Stimulated activated naive CD8-positive, alpha-beta T cell treated with anti-CD3 and anti-CD28 coated beads, Interleukin-15, Interleukin-2, amounts not matched to agents 100 ng/mL and 50 ng/mL, for 24 hours (primary cell): ENCODE measurements at regions not wholly inside any gene's neighbourhood (a gene's known extent, or its start where the extent isn't known, plus 50 kb on each side); places are given as distances from the start of the nearest gene placed in this dataset.
"Not testable (repeated sequence)": the region's sequence is repeated elsewhere in the genome, so short reads cannot be mapped to it uniquely, and the experiment has no call there.

Experiments used
- H3K27ac Mint-ChIP-seq: one replicate; pipeline ENCODE4 v1.8.0; 2021; ENCODE audit warnings: mild to moderate bottlenecking, mixed read lengths
- H3K27me3 Mint-ChIP-seq: one replicate; pipeline ENCODE4 v1.8.0; 2021; ENCODE audit warnings: mixed read lengths
- H3K36me3 Mint-ChIP-seq: one replicate; pipeline ENCODE4 v1.8.0; 2021; ENCODE audit warnings: low read depth, mixed read lengths
- H3K4me1 Mint-ChIP-seq: one replicate; pipeline ENCODE4 v1.8.0; 2021; ENCODE audit warnings: low read depth, mixed read lengths
- H3K4me3 Mint-ChIP-seq: one replicate; pipeline ENCODE4 v1.8.0; 2021; ENCODE audit warnings: mild to moderate bottlenecking, mixed read lengths
- H3K9me3 Mint-ChIP-seq: one replicate; pipeline ENCODE4 v1.8.0; 2021; ENCODE audit warnings: mixed read lengths

GRCh38 chr4:29375716-29376115, 1344.5 kb upstream of the PCDH7 start:
- H3K36me3 Mint-ChIP-seq = no peaks in the 10 kb centered on the region
- no peak overlapping the region for H3K27ac Mint-ChIP-seq
- H3K4me1 Mint-ChIP-seq = no peaks in the 10 kb centered on the region
- no peak overlapping the region for H3K4me3 Mint-ChIP-seq
- H3K27me3 Mint-ChIP-seq = no peaks in the 10 kb centered on the region
- H3K9me3 Mint-ChIP-seq = peaks cover 18% of the 10 kb centered on the region

- not testable (repeated sequence) for H3K27me3 Mint-ChIP-seq, H3K4me3 Mint-ChIP-seq, H3K36me3 Mint-ChIP-seq, H3K27ac Mint-ChIP-seq, H3K4me1 Mint-ChIP-seq
- peaks cover 18% of the 10 kb centered on the region for H3K9me3 Mint-ChIP-seq
Observed at GRCh38 chr4:29378237-29378636, 1341.9 kb upstream of the PCDH7 start.

GRCh38 chr4:29390921-29391320, 1329.2 kb upstream of the PCDH7 start:
- Mint-ChIP-seq H3K4me1 (no peaks in the 10 kb centered on the region), H3K36me3 (no peaks in the 10 kb centered on the region), H3K27me3 (no peaks in the 10 kb centered on the region), H3K9me3 (peaks cover 18% of the 10 kb centered on the region), H3K27ac (no peak overlapping the region), H3K4me3 (no peak overlapping the region)

GRCh38 chr4:29405116-29405515, 1315.1 kb upstream of the PCDH7 start:
- H3K36me3 Mint-ChIP-seq = no peaks in the 10 kb centered on the region
- H3K4me3 Mint-ChIP-seq = no peak overlapping the region
- H3K4me1 Mint-ChIP-seq = no peaks in the 10 kb centered on the region
- H3K27ac Mint-ChIP-seq = no peak overlapping the region
- peaks cover 3% of the 10 kb centered on the region for H3K9me3 Mint-ChIP-seq
- no peaks in the 10 kb centered on the region for H3K27me3 Mint-ChIP-seq

GRCh38 chr4:29415771-29416170, 1304.4 kb upstream of the PCDH7 start:
- Mint-ChIP-seq H3K27ac (no peak overlapping the region), H3K4me3 (no peak overlapping the region), H3K4me1 (no peaks in the 10 kb centered on the region), H3K9me3 (peaks cover 5% of the 10 kb centered on the region), H3K36me3 (no peaks in the 10 kb centered on the region), H3K27me3 (no peaks in the 10 kb centered on the region)

- no peaks in the 10 kb centered on the region for H3K36me3 Mint-ChIP-seq
- no peak overlapping the region for H3K4me3 Mint-ChIP-seq
- H3K4me1 Mint-ChIP-seq = no peaks in the 10 kb centered on the region
- H3K27me3 Mint-ChIP-seq = no peaks in the 10 kb centered on the region
- H3K27ac Mint-ChIP-seq = no peak overlapping the region
- H3K9me3 Mint-ChIP-seq = peaks cover 5% of the 10 kb centered on the region
Observed at GRCh38 chr4:29423836-29424721, 1296.1 kb upstream of the PCDH7 start.

- H3K4me1 Mint-ChIP-seq = no peaks in the 10 kb centered on the region
Observed at GRCh38 chr4:29453303-29453820, 1266.8 kb upstream of the PCDH7 start.

GRCh38 chr4:29459926-29460325, 1260.2 kb upstream of the PCDH7 start:
- Mint-ChIP-seq H3K27me3 (no peaks in the 10 kb centered on the region), H3K4me3 (no peak overlapping the region), H3K9me3 (peaks cover 14% of the 10 kb centered on the region), H3K27ac (no peak overlapping the region), H3K36me3 (no peaks in the 10 kb centered on the region), H3K4me1 (no peaks in the 10 kb centered on the region)

More at GRCh38 chr4:29453303-29453820, 1266.8 kb upstream of the PCDH7 start:
- H3K9me3 Mint-ChIP-seq = peaks cover 12% of the 10 kb centered on the region
- H3K4me3 Mint-ChIP-seq = no peak overlapping the region
- H3K36me3 Mint-ChIP-seq = no peaks in the 10 kb centered on the region
- H3K27ac Mint-ChIP-seq = no peak overlapping the region
- H3K27me3 Mint-ChIP-seq = no peaks in the 10 kb centered on the region

- peaks cover 3% of the 10 kb centered on the region for H3K9me3 Mint-ChIP-seq
- H3K27me3 Mint-ChIP-seq = no peaks in the 10 kb centered on the region
Observed at GRCh38 chr4:29467044-29467717, 1253.0 kb upstream of the PCDH7 start.

More at GRCh38 chr4:29467044-29467717, 1253.0 kb upstream of the PCDH7 start:
- no peak overlapping the region for H3K4me3 Mint-ChIP-seq
- no peaks in the 10 kb centered on the region for H3K4me1 Mint-ChIP-seq
- no peaks in the 10 kb centered on the region for H3K36me3 Mint-ChIP-seq
- no peak overlapping the region for H3K27ac Mint-ChIP-seq
